NCI-H1417 treated with DMSO at 0.1 percent for 48 hours (cell line): ENCODE measurements at regions not wholly inside any gene's neighbourhood (a gene's known extent, or its start where the extent isn't known, plus 50 kb on each side); places are given as distances from the start of the nearest gene placed in this dataset.
"Not testable (repeated sequence)": the region's sequence is repeated elsewhere in the genome, so short reads cannot be mapped to it uniquely, and the experiment has no call there.

Source experiments
- DNase-seq: peaks from one replicate; lab custom pipeline; 2025; lab: John Stamatoyannopoulos, UW

DNA sequence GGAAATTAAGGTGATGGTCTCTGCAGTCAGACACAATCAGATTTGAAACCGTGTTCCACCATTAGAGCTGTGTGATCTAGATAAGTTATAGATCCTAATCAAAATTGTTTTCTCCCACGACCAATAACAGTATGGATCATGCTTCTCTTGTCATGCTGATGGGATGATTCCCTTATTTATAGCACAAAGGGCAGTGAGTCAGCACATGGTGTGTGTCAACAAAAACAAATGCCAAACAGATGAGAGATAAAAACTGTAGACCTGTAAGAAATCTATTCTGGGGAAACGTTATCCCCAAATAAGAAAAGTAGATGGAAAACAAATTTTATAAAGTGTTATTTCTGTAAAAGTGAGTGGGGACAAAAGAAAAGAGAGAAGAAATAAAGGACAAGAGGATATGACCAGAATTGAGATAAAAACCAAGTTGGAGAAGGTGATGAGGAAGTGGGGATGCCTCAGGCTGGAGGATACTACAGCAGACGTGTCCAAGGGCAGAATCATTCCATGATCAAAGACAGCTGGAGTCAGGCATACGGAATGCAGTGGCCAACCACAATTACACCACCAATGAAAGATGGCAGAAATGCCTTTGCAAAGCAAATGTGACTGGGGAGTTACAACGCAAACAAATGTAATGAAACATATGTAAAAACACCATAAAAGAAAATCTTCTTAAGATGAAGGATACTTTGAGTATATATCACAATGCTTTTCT is 377.8 kb upstream of the PRKX start:
- DNase-seq, result no peak

DNA sequence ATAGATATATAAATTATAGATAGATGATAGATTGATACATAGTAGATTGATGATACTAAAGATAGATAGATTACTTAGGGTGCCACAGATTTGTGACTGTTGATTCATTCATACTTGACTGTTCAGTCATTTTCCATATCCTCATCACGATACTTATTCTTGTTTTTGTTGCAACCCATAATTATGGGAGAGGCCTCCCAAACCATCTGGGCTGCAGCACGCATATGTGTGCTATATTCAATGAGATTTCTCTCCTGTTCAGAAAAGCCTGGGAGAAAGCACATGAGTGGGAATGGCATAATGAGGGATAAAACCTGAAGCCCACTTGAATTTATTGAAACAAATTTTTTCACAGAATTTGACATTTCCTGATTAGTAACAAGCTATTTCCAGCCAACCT is 346.4 kb upstream of the PRKX start:
- DNase-seq, result no peak

DNA sequence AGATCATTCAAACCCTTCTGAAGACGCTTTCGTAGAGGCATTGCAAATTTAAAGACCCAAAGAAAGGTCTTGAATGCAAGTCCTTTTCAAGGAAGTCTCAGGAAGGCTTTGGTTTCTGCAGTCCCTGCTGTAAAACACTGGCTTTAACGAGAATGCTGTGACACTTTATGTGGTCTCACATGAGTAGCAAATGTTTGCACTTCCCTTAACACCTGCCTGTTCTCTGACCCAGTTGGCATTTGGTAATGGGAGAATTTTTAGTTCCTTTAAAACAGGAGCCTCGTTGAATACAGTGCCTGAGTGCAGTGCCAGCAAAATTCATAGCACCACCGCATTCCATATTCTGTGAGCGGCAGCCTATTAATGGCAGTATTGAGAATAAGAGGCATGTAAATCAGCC is 330.5 kb upstream of the PRKX start:
- DNase-seq, result no peak

DNA sequence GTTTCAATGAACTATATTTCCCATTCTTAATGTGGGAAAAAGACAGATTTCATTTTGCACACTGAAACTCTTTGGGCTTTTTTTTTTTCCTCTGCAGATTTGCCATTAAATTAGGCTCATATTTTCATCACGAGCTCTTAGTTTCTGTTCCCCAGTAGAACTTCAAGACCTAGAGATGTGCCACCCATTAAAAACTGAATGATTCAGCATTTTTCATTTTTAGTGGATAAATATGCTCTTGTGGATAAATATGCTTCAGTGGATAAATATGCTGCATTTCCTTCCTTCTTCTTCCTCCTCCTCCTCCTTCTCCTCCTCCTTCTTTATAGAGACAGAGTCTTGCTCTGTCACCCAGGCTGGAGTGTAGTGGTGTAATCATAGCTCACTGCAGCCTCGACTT is 322.4 kb upstream of the PRKX start:
- DNase-seq, result no peak

DNA sequence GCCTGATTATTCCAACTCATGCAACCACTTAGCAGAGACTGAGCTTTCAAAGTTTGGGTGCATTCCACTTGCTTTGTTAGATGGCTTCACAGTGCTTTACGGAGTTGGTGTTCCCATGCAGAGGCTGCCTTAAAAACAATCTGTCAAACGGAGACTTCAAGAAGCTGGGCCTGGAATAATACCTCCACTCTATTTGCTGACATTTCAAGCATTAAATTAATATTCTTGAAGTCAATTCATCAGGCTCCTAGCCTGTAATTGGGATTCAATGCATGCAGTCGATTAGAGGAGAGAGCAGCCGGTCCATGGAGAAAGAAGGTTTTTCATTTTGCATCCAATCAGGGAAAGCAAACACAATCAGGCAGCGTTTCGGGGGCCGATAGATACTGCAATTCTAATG is 314.7 kb upstream of the PRKX start:
- DNase-seq, result no peak

DNA sequence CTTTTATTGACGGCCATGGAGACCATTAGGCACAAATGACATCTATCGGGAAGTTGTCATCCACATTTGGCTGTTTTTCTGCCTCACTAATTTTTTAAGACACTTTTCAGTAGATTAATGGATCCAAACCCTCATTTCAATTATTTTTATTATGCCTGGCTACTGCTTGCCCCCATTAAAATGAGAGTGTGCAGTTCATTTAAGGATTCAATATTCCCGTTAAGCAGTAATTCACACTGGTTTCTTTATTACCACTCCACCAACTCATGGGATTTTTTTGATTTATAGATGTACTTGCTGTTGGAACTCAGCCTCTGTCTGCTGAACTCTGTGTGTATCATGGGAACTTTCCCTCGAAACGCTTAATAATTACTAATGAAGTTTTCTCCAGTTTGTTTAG is 291.8 kb upstream of the PRKX start:
- DNase-seq, result no peak

DNA sequence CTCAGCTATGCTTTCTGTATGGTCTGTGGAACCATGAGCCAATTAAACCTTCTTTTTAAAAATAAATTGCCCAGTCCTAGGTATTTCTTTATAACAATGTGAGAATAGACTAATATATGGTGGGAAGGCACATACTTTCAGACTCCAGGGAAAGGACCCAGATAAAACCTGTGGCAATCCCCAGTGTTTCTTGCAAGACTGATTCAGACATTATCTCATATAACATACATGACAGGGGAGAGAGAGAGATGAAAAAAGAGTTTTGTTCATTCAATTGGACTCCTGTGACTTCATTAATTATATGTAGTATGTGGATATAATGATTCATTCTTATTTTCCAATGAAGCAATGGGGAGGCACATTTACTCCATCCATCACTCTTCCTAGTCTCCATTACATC is 291.4 kb upstream of the PRKX start:
- DNase-seq, result no peak

DNA sequence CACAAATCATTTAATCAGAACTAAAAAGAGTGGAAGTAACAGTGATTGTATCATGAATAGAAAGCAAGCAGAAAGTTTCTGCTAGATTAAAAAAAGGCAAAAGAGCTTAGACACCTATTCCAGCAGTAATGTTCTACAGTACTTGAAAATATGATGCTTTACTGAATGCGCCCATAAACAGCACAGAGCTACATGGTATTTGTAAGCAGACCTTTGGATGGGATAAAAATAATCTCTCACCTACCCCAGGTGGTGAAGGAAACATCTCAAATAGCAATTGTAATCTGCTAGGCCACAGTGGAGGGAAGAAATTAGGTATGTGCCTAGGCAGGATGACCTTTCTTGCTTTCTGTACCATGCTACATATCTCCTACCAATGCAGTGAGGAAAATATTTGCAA is 280.9 kb upstream of the PRKX start:
- no peak for DNase-seq

DNA sequence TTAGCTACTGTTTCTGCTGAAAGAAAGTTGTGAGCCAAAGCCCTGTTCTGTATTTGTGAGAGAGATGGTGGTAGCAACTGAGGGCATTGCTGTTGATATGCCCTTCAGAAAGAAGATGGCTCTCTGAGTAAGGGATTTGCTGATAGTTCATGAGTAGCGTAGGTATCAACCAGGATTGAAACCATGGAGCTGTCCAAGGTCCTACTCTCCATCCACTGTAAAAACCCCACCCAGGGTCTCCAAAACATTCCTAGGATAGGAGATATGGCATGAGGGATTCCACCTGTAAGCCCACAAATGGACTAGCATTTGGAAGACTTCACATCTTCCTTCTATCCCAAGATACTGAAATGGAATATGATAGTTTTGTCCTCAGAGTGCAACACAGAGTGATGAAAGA is 277.1 kb upstream of the PRKX start:
- DNase-seq, result no peak

DNA sequence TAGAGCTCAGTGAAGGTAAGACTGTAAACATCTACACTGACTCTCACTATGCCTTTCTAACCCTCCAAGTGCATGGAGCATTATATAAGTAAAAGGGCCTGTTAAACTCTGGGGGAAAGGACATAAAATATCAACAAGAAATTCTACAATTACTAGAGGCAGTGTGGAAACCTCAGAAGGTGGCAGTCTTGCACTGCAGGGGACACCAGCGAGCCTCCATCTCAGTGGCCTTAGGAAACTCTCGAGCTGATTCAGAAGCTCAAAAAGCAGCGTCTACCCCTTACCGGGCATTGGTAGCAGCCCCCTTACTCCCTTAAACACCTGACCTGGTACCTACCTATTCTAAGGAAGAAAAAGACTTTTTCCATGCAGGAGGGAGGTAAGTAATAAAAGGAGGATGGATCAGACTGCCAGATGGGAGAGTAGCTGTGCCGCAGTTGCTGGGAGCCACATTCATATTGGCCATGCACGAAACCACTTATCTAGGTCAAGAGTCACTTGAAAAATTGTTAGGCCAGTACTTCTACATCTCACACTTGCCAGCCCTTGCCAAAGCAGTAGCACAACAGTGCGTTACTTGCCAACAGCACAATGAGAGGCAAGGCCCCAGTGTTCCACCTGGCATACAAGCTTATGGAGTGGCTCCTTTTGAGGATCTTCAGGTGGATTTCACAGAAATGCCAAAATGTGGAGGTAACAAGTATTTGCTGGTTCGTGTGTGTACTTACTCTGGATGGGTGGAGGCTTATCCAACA is 258.8 kb upstream of the PRKX start:
- not testable (repeated sequence) for DNase-seq

DNA sequence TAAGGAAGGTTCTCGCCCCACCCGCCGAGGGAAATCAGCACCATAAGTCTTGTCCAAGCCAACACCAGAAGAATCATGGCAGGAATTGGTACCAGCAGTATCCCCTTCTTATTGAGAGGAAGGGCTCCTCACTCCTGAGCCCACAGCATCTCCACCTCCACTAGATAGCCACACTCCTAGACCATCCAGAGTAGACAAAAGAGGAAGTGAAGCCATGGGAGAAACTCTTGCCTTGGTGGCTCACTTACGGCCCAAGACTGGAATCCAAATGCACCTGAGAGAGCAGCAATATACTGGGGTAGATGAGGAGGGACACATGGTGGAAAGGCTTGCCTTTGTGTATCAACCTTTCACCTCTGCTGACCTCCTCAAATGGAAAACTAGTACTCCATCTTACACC is 255.3 kb upstream of the PRKX start:
- DNase-seq, result no peak

DNA sequence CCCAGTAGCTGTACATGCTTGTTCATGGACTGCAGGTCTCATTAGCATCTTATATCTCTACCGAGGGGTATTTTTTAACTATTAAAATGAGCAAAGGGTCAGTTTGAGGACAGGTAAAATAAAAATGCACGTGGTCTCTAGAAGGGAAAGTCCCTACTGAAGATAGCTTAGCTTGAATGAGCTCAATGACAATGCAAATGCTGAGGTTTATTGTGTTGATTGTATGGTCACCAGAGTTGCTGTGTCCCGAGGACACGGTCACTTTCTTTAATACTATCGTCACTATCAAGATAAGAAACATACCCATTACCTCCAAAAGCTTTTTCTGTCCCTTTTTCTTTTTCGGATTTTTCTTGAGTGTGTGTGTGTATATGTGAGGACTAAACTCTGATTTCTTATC is 250.5 kb upstream of the PRKX start:
- DNase-seq, result no peak

DNA sequence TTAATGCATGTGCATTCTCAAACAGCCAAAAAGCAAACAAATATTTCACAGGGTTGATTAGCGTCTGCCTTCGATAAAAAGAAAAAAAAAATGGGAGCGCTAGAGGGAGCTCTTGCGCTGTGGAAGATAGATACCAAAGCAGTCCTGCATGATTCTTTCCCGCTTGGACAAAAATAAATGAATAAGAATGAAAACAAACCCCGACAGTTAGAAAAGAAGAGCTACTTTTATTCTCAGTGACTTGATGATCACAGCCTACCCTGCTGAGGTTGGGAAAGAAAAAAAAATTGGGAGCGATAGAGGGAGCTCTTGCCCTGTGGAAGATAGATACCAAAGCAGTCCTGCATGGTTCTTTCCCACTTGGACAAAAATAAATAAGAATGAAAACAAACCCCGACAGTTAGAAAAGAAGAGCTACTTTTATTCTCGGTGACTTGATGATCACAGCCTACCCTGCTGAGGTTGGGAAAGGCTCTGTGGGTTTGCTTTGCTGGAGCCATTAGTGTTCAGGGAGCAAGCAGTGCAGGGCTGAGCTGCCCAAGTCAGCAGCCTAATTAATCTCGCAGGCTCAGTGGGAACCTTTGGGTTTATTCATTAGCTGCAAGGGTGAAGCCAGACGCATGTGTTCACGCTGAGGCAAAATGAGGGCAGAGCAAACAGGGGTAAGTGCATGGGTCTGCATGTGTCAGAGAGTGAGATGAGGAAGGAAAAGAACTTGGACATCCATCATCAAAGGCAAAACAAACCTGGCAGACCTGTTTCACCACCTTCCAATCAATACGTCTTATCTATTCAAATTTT is 249.3 kb upstream of the PRKX start:
- DNase-seq, result peak; percentile 20

DNA sequence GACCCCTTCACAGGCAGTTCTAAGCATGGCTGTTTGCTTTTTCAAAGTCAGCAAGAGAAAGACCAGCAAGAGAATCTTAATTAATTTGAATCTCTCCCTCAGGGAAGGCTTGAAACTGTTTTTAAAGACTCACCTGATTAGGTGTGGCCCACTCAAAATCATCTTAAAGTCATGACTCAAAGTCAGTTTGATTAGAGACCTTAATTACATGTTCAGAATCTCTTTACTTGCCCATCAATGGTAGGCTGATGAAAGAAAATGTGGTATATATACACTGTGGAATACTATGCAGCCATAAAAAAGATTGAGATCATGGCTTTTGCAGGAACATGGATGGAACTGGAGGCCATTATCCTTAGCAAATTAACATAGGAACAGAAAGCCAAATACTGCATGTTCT is 247.5 kb upstream of the PRKX start:
- no peak for DNase-seq

DNA sequence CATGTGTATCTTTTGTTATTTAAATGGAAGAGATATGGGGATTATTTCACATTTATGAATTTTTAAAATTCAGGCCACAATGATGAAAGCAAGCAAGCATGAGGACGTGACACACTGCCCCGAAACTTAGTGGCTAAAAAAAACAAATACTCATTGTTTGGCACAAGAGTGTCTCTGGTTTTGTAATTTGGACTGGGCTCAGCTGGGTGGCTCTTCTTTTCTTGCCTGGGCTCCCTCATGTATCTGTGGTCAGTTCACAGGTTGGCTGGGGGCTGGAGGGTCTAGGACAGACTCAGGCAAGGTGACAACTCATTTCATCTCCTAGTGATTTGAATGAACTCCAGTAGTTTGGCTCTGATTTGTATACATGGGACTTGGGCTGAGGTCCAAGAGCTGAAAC is 238.4 kb upstream of the PRKX start:
- no peak for DNase-seq

DNA sequence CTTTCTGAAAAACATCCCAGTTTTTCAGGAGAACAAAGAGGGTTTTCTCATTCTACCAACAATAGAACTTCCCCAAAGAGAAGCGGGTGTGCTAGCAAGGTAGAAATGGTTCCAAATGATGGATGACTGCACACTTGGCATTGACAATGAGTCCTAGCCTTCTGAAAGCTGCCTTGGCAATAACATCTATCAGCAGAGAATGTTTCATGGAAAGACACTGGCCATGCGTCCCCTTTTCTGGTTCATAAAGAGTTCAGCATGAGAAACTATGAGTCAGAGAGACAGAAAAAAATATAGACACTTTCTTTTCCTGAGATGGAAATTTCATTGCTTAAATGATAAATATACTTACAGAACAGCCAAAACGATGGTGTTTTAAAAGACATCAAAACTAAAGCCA is 236.9 kb upstream of the PRKX start:
- DNase-seq, result no peak

DNA sequence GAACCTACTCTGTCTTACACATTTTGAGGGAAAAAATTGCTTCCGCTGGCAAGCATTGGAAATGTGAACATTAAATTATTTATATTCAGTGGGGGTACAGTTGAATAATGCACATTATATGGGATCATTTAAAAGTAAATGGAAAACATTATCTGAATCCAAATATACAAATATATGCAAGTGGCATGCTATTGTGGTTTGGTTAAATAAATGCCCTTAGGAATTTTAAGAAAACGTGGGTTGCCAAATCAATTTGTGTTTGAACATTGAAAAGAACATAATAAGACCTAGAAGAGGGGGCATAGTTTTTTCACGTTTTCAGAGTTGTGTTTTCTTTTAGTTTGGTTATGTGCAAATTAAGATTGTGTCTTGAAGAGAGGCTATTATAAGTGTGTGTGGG is 230.5 kb upstream of the PRKX start:
- DNase-seq, result no peak

DNA sequence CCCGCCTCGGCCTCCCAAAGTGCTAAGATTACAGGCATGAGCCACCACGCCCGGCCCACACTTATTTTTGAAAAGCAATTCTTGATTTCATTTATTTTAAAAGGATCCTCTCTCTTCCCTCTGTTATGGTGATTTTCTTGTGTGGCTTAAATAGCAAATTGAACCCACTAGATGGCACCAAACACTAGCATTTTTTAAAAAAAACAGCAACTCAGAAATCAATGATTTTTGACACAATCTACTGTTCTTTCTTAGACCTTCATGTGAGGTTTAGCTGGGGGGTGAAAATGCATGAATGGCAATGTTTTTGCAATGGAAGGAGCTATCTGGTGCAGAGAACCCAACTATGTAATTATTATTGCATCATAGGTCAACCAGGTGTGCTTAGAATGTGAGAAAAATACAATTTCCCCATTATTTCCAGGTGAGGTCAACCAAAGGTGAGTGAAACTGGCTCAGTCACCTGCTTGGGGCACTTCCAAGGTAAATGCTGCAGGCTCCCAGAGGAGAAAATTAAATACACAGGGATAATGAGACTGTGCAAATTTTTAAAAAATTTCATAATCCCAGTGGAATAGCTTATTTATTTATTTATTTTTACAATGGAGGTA is 226.7 kb upstream of the PRKX start:
- no peak for DNase-seq

DNA sequence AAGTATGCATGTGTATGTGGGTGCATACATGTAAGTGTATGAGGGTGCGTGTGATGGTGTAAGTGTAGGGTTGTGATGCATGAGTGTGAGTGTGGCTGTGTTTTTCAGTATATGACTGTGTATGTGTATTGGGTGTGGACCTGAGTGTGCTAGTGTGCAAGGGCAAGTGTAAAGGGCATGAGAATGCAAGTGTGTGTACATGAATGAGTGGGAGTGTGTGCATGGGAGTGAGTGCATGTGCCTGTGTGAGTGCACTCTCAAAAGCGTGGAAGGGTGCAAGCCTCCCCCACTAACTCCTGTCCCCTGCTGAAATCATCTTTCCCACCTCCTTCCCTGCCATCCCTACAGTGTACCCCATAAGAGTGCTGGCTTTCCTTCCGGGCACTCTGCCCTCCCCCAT is 225.1 kb upstream of the PRKX start:
- no peak for DNase-seq

DNA sequence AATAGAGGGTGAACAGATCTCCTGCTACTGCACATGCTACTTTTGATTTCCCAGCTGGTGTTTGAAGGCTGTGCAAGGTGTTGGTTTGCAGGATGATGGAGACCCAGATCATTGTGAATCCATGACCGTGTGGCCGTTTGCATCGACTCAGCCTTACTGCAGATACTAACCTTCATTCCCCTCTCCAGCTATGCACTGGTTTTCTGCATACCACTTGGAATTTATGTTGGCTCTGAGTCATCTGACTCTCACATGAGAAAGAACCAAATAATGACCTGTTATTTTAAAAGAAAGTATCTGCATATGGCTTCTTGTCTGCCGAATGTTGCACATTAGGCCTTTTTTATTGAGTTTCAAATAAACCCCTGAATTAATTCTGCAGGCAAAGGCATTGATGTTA is 221.7 kb upstream of the PRKX start:
- DNase-seq, result not testable (repeated sequence)

DNA sequence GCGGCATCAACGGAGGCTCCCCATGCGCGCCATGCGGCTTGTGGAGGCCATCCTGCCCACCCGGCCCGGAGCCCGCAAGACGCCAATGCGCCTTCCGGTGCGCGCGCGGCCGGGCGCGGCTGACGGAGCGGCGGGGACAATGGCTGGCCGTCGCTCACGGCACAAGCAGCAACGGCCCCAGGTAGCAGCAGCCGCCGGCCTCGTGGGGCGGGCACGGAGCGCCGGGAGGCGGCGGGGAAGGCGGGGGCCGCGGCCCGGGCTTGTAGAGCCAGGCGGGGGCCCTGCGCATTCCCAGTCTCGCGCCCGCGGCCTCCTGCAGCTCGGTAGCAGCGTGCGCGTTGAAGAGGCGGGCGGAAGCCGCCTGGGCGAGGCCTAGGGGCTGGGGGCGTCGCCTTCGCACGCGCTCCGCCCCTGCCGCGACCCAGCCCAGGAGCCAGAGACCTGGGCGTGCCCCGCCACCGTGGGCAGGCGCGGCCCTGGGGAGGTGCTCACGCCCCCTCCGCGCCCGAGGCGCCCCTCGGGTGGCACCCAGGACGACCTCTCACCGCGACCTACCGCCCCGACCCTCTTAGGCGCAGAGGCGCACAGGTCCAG is 207.1 kb upstream of the PRKX start:
- DNase-seq, result not testable (repeated sequence)
